ENCODE measurements at regions not wholly inside any gene's neighbourhood (a gene's known extent, or its start where the extent isn't known, plus 50 kb on each side); places are given as distances from the start of the nearest gene placed in this dataset.

DNA sequence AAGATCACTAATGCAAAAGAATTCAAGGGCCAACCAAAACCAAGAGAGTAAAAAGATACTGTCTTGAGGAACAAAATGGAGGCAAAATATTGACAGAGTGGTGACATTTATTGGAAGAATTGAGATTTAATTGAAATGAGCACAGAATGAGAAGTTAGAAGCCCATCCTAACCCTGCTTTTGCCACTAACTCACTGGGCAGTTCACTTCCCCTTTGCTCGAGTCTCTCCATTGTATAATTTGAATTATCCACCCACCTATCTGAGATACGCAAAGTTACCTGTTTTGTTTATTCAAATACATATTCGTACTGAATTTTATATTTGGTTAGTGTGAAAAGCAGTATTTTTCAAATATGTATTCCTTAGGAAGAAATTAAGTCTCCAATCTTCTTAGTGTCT lies 204.5 kb upstream of the PRDM1 start:
- TF ChIP-seq, protein P1, sequence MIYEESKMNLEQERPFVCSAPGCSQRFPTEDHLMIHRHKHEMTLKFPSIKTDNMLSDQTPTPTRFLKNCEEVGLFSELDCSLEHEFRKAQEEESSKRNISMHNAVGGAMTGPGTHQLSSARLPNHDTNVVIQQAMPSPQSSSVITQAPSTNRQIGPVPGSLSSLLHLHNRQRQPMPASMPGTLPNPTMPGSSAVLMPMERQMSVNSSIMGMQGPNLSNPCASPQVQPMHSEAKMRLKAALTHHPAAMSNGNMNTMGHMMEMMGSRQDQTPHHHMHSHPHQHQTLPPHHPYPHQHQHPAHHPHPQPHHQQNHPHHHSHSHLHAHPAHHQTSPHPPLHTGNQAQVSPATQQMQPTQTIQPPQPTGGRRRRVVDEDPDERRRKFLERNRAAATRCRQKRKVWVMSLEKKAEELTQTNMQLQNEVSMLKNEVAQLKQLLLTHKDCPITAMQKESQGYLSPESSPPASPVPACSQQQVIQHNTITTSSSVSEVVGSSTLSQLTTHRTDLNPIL (CRISPR knock-in tag; IDR thresholded peaks at IDR 0.05; ENCODE audit: low read depth) = no peak
- TF ChIP-seq, protein P2, sequence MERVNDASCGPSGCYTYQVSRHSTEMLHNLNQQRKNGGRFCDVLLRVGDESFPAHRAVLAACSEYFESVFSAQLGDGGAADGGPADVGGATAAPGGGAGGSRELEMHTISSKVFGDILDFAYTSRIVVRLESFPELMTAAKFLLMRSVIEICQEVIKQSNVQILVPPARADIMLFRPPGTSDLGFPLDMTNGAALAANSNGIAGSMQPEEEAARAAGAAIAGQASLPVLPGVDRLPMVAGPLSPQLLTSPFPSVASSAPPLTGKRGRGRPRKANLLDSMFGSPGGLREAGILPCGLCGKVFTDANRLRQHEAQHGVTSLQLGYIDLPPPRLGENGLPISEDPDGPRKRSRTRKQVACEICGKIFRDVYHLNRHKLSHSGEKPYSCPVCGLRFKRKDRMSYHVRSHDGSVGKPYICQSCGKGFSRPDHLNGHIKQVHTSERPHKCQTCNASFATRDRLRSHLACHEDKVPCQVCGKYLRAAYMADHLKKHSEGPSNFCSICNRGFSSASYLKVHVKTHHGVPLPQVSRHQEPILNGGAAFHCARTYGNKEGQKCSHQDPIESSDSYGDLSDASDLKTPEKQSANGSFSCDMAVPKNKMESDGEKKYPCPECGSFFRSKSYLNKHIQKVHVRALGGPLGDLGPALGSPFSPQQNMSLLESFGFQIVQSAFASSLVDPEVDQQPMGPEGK (CRISPR knock-in tag; IDR thresholded peaks at IDR 0.05; ENCODE audit: borderline replicate concordance) = no peak

All from SK-N-SH treated with all-trans-retinoic acid at 6 μM for 48 hours (cell line).